ENCODE measurements at regions not wholly inside any gene's neighbourhood (a gene's known extent, or its start where the extent isn't known, plus 50 kb on each side); places are given as distances from the start of the nearest gene placed in this dataset.

- Mint-ChIP-seq H3K36me3 (ENCODE audit: insufficient read depth in 1 of 3, low read depth in 3 of 3) (no peaks in the 10 kb centered on the region), H3K27me3 (ENCODE audit: low read depth) (peaks cover 49% of the 10 kb centered on the region), H3K9me3 (no peaks in the 10 kb centered on the region), H3K27ac (no peak overlapping the region), H3K4me3 (no peak overlapping the region), H3K4me1 (peaks cover 9 to 12% of the 10 kb centered on the region in 2 experiments)
- Histone ChIP-seq H3K23me2 (ENCODE audit: insufficient read length, low read depth, low read length, poor library complexity, severe bottlenecking) (peaks cover 3% of the 10 kb centered on the region), H3K4ac (ENCODE audit: low read depth, low read length) (no peak overlapping the region), H2BK12ac (ENCODE audit: insufficient read length, low read depth, low read length) (no peak overlapping the region), H2AFZ (ENCODE audit: low read length) (no peak overlapping the region), H4K5ac (ENCODE audit: insufficient read length, low read depth, low read length) (no peak overlapping the region), H3K9ac (ENCODE audit: extremely low read depth, insufficient read length, low read length) (no peak overlapping the region), H2AK5ac (ENCODE audit: insufficient read length, low read length) (no peak overlapping the region), H3K56ac (ENCODE audit: insufficient read length, low read depth, low read length) (no peak overlapping the region), H3K79me1 (ENCODE audit: insufficient read depth, low read depth, low read length, poor library complexity, severe bottlenecking) (no peaks in the 10 kb centered on the region), H4K8ac (replicated peaks; ENCODE audit: insufficient read length, low read depth, low read length) (no peak overlapping the region), H3K14ac (ENCODE audit: insufficient read depth, low read length) (no peak overlapping the region), H3K18ac (ENCODE audit: insufficient read length, low read depth, low read length) (no peak overlapping the region), H3K27me3 (ENCODE audit: insufficient read depth, low read length) (no peaks in the 10 kb centered on the region; the same call in 1 of the 2 replicates), H3K4me1 (ENCODE audit: insufficient read depth, low read length) (no peaks in the 10 kb centered on the region), H3K4me2 (ENCODE audit: insufficient read depth, insufficient read length, low read length) (no peak overlapping the region), H2BK120ac (ENCODE audit: low read depth, low read length, poor library complexity, severe bottlenecking) (no peak overlapping the region), H3K9me3 (ENCODE audit: control insufficient read depth, low read depth, low read length) (no peaks in the 10 kb centered on the region), H2BK15ac (ENCODE audit: low read depth, low read length) (no peak overlapping the region), H3K79me2 (ENCODE audit: insufficient read depth, low read length) (no peaks in the 10 kb centered on the region), H2BK5ac (ENCODE audit: insufficient read length, low read length) (no peak overlapping the region), H3K27ac (ENCODE audit: insufficient read length, low read depth, low read length) (no peak overlapping the region), H2BK20ac (ENCODE audit: low read depth, low read length, poor library complexity, severe bottlenecking) (no peak overlapping the region), H3K23ac (ENCODE audit: insufficient read length, low read depth, low read length) (no peak overlapping the region), H3T11ph (ENCODE audit: low read length) (no peak overlapping the region), H4K91ac (ENCODE audit: insufficient read length, low read depth, low read length) (no peak overlapping the region), H4K20me1 (ENCODE audit: control insufficient read depth, insufficient read depth, insufficient read length) (no peaks in the 10 kb centered on the region)
- TF ChIP-seq CTCF (conservative IDR thresholded peaks at IDR 0.05), result peak; percentile 36; the same call in 1 of the 3 replicates
- DNase-seq, result no peak
These were observed 64.6 kb upstream of the SHB start for GRCh38 chr9:38133595-38133994.

Measured in H9 (cell line).